Ovary (tissue), 3 donors: ENCODE measurements at regions not wholly inside any gene's neighbourhood (a gene's known extent, or its start where the extent isn't known, plus 50 kb on each side); places are given as distances from the start of the nearest gene placed in this dataset.

ENCODE experiments used
- CTCF ChIP-seq, 3 donors: fragments of 450-650 bp in 2 of 3; fragments of 200-600 bp in 1 of 3; IDR thresholded peaks; one replicate each; pipeline versions ENCODE4 v1.5.1 to v1.8.0; 2016 to 2022; ENCODE audit warnings: antibody characterized with exemption in 3 of 3, mild to moderate bottlenecking in 1 of 3
- EP300 ChIP-seq: sonication (generic); formaldehyde crosslinking; IDR thresholded peaks from one replicate; pipeline ENCODE4 v1.6.1; 2017; ENCODE audit warnings: antibody characterized with exemption
- POLR2A ChIP-seq: fragments of 450-650 bp; IDR thresholded peaks from one replicate; pipeline ENCODE4 v1.6.1; 2017; ENCODE audit warnings: antibody characterized with exemption, mild to moderate bottlenecking, moderate library complexity
- donor health status: DM: no; HTN: no; CAD: no.

- no peak for TF ChIP-seq CTCF (IDR thresholded peaks at IDR 0.05)
- no peak for TF ChIP-seq POLR2A
- no peak for TF ChIP-seq EP300
Observed at GRCh38 chr13:34360702-34361101, 542.8 kb downstream of the RFC3 start.
